Omental fat pad (tissue), 3 donors: ENCODE measurements at regions not wholly inside any gene's neighbourhood (a gene's known extent, or its start where the extent isn't known, plus 50 kb on each side); places are given as distances from the start of the nearest gene placed in this dataset.

Experiments used
- ATAC-seq: fragments of 150-250 bp; one replicate; pipeline ENCODE4 v1.9.1; 2016; ENCODE audit warnings: mild to moderate bottlenecking, moderate library complexity; ENCODE audit not compliant: low FRiP score
- DNase-seq: peaks from one replicate; pipeline ENCODE4 v3.0.0-alpha.2; 2019; ENCODE audit warnings: low spot score
- CTCF ChIP-seq, 3 donors: fragments of 450-650 bp; IDR thresholded peaks; one replicate each; pipeline ENCODE4 v1.5.1; 2016 to 2017; ENCODE audit warnings: antibody characterized with exemption in 3 of 3, mild to moderate bottlenecking in 3 of 3, moderate library complexity in 2 of 3

- no peak for ATAC-seq
- TF ChIP-seq CTCF (IDR thresholded peaks at IDR 0.05), result no peak
- DNase-seq, result no peak
These were observed 474.3 kb upstream of the TMPRSS15 start for GRCh38 chr21:18877917-18878316.

GRCh38 chr21:18887922-18888602 lies 484.5 kb upstream of the TMPRSS15 start:
- ATAC-seq, result no peak
- TF ChIP-seq CTCF (IDR thresholded peaks at IDR 0.05), result no peak
- no peak for DNase-seq

- no peak for ATAC-seq
- no peak for TF ChIP-seq CTCF (IDR thresholded peaks at IDR 0.05)
- DNase-seq, result no peak
These were observed 489.8 kb upstream of the TMPRSS15 start for GRCh38 chr21:18893406-18893805.

- no peak for TF ChIP-seq CTCF (IDR thresholded peaks at IDR 0.05)
- DNase-seq, result no peak
- no peak for ATAC-seq
These were observed 490.8 kb upstream of the TMPRSS15 start for GRCh38 chr21:18894387-18894786.

- DNase-seq (no peak), ATAC-seq (no peak)
- no peak for TF ChIP-seq CTCF (IDR thresholded peaks at IDR 0.05)
These were observed 495.7 kb upstream of the TMPRSS15 start for GRCh38 chr21:18899261-18899660.

GRCh38 chr21:18902660-18903059 lies 499.1 kb upstream of the TMPRSS15 start:
- DNase-seq, result no peak
- no peak for TF ChIP-seq CTCF (IDR thresholded peaks at IDR 0.05)
- no peak for ATAC-seq

GRCh38 chr21:18907076-18907475 lies 503.5 kb upstream of the TMPRSS15 start:
- ATAC-seq (no peak), DNase-seq (no peak)
- no peak for TF ChIP-seq CTCF (IDR thresholded peaks at IDR 0.05)
